Mucosa of descending colon (tissue), 3 donors: ENCODE measurements at regions not wholly inside any gene's neighbourhood (a gene's known extent, or its start where the extent isn't known, plus 50 kb on each side); places are given as distances from the start of the nearest gene placed in this dataset.
"Not testable (repeated sequence)": the region's sequence is repeated elsewhere in the genome, so short reads cannot be mapped to it uniquely, and the experiment has no call there.

Source experiments
- ATAC-seq: fragments of 200-7000 bp; cut with Tn5 transposase; one replicate; pipeline ENCODE4 v1.9.1; 2020; ENCODE audit warnings: mild to moderate bottlenecking, moderate library complexity
- DNase-seq, 3 donors: peaks; one replicate each; pipeline ENCODE4 v3.0.0-alpha.2; 2020
- H3K36me3 ChIP-seq: fragments of 200-600 bp; one replicate; pipeline ENCODE4 v1.8.0; 2021; ENCODE audit warnings: low read depth, mild to moderate bottlenecking
- H3K4me1 ChIP-seq: fragments of 200-600 bp; one replicate; pipeline ENCODE4 v1.8.0; 2021; ENCODE audit warnings: low read depth, mild to moderate bottlenecking
- H3K4me3 ChIP-seq: fragments of 200-600 bp; one replicate; pipeline ENCODE4 v1.8.0; 2021; ENCODE audit warnings: mild to moderate bottlenecking
- H3K9me3 ChIP-seq: fragments of 200-600 bp; one replicate; pipeline ENCODE4 v1.8.0; 2021; ENCODE audit warnings: mild to moderate bottlenecking
- CTCF ChIP-seq: fragments of 200-600 bp; IDR thresholded peaks from one replicate; pipeline ENCODE4 v1.8.0; 2022; ENCODE audit warnings: antibody characterized with exemption, mild to moderate bottlenecking
- intact Hi-C, 2 donors: fragments of 100-400 bp; cut with DNase I in 1 of 2; cut with micrococcal nuclease in 1 of 2; formaldehyde crosslinking; loops; one replicate each; pipeline versions ENCODE4 v1.11.0 to v1.11.1; 2022; cut with DNase I, micrococcal nuclease
- donor health status: DM: no; HTN: no; CAD: no; lungs with moderate emphysema.
- donor health status: DM: no; HTN: no; CAD: no.
- donor health status: DM: no; HTN: yes; CAD: no.

GRCh38 chr6:112513175-112513574 lies 166.0 kb downstream of the RFPL4B start:
- Histone ChIP-seq H3K9me3 (no peaks in the 10 kb centered on the region), H3K36me3 (no peaks in the 10 kb centered on the region), H3K4me1 (no peaks in the 10 kb centered on the region), H3K4me3 (no peak overlapping the region)
- no peak for ATAC-seq
- TF ChIP-seq CTCF, result no peak
- no peak for DNase-seq
- intact Hi-C loops, result no loop called here

GRCh38 chr6:112522587-112522986 lies 175.5 kb downstream of the RFPL4B start:
- no peaks in the 10 kb centered on the region for H3K9me3 ChIP-seq
- ATAC-seq (no peak), DNase-seq (no peak)
- intact Hi-C loops, result no loop called here
- no peaks in the 10 kb centered on the region for H3K36me3 ChIP-seq
- H3K4me3 ChIP-seq, result no peak overlapping the region
- TF ChIP-seq CTCF, result no peak
- no peaks in the 10 kb centered on the region for H3K4me1 ChIP-seq

GRCh38 chr6:112524071-112524470 lies 176.9 kb downstream of the RFPL4B start:
- Histone ChIP-seq H3K4me3 (no peak overlapping the region), H3K36me3 (no peaks in the 10 kb centered on the region), H3K9me3 (no peaks in the 10 kb centered on the region), H3K4me1 (no peaks in the 10 kb centered on the region)
- intact Hi-C loops, result no loop called here
- ATAC-seq (no peak), DNase-seq (no peak)
- TF ChIP-seq CTCF, result no peak

GRCh38 chr6:112525749-112526148 lies 178.6 kb downstream of the RFPL4B start:
- no peak for ATAC-seq
- intact Hi-C loops, result no loop called here
- no peak overlapping the region for H3K4me3 ChIP-seq

GRCh38 chr6:112526594-112526993 lies 179.5 kb downstream of the RFPL4B start:
- Histone ChIP-seq H3K36me3 (no peaks in the 10 kb centered on the region), H3K9me3 (no peaks in the 10 kb centered on the region), H3K4me3 (no peak overlapping the region), H3K4me1 (no peaks in the 10 kb centered on the region)
- ATAC-seq (no peak), DNase-seq (no peak)
- intact Hi-C loops, result no loop called here
- no peak for TF ChIP-seq CTCF

More at GRCh38 chr6:112525749-112526148, 178.6 kb downstream of the RFPL4B start:
- Histone ChIP-seq H3K9me3 (no peaks in the 10 kb centered on the region), H3K4me1 (no peaks in the 10 kb centered on the region), H3K36me3 (no peaks in the 10 kb centered on the region)
- no peak for DNase-seq
- no peak for TF ChIP-seq CTCF

GRCh38 chr6:112528306-112528705 lies 181.2 kb downstream of the RFPL4B start:
- H3K9me3 ChIP-seq, intact Hi-C loops, H3K36me3 ChIP-seq, H3K4me3 ChIP-seq, H3K4me1 ChIP-seq, DNase-seq, ATAC-seq: not testable (repeated sequence)
